ENCODE measurements at regions not wholly inside any gene's neighbourhood (a gene's known extent, or its start where the extent isn't known, plus 50 kb on each side); places are given as distances from the start of the nearest gene placed in this dataset.
"Not testable (repeated sequence)": the region's sequence is repeated elsewhere in the genome, so short reads cannot be mapped to it uniquely, and the experiment has no call there.

DNA sequence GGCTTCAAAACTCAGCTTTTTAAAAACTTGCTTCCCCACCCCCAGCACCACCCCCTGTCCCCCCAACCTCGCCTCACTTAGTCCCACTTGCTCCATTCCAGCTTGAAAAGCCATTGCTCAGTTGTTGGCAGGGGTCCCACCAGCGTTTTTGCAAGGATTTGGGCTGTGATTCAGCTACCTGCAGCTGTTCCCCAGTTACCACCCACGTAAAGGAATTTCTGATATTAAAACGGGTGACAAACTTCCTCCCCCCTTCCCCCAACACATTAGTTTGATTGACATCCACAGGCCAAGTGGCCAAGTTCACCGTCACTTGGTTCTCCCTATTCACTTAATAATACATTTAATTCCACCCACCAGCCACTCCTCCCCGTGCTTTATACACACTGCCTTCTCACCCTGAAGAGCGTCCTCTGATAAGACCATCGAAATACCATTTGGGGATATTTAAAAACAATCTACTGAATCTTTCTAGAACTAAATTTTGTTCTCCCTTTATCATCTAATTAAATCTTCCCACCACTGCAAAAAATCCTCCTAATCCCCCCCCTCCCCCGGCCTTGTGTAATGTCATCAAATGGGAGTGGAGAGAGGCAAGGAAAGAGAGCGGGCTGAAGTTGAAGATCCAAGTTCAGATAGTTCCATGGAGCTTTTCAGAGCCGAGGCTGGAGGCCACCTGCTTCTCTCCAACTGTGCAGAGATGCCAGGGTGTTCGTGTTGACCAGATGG, 55.1 kb downstream of the SOX9 start:
- DNase-seq (ENCODE audit: low spot score): no peak

GRCh38 chr17:72176516-72176851, 55.7 kb downstream of the SOX9 start:
- no peak for DNase-seq (ENCODE audit: low spot score)

GRCh38 chr17:72176951-72177660, 56.3 kb downstream of the SOX9 start:
- DNase-seq (ENCODE audit: low spot score): no peak

- DNase-seq (ENCODE audit: low spot score): no peak
These were observed 56.9 kb downstream of the SOX9 start for GRCh38 chr17:72177738-72178137.

GRCh38 chr17:72182371-72182873, 61.6 kb downstream of the SOX9 start:
- DNase-seq (ENCODE audit: low spot score): no peak

GRCh38 chr17:72183194-72183685, 62.4 kb downstream of the SOX9 start:
- no peak for DNase-seq (ENCODE audit: low spot score)

- no peak for DNase-seq (ENCODE audit: low spot score)
These were observed 64.0 kb downstream of the SOX9 start for GRCh38 chr17:72184805-72185204.

DNA sequence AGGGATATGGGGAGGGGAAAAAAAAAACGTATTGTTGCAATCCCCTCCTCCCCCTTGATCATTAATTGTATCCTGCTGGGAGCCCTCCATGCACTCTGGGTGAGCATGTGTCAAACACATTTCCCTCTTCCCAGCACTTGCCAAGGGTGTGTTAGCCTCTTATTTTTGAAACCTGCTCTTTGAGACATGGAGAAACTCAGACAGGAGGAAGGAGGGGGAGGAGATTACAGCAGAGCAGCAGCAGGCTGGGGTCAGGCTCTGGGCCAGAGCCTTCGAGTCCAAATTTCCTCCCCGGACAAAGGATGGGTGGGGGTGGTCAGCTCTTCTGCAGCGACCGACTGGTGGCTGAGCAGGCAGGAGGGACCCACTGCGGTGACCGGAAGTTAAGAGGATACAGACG, 64.7 kb downstream of the SOX9 start:
- no peak for DNase-seq (ENCODE audit: low spot score)

DNA sequence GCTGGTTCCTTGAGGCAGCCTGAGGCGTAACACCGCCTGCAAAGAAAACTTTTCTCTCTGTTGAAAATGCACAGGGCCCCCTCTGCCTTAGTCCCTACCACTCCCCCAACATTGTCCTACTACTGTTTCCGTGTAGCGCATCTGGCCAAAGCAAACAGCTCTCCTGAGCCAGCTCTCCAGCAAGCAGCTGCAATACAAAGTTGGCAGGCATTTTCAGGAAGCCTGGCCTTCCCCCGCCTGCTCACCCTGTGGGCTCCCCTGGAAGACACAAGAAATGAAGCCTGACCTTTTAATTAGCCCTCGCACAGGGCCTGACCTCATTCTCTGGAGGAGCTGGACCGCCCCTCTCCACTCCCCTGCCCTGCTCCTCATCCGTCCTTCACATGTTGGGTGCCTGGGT, 66.7 kb downstream of the SOX9 start:
- no peak for DNase-seq (ENCODE audit: low spot score)

- DNase-seq (ENCODE audit: low spot score): no peak
These were observed 68.0 kb downstream of the SOX9 start for GRCh38 chr17:72188801-72189200.

GRCh38 chr17:72189768-72190593, 69.2 kb downstream of the SOX9 start:
- no peak for DNase-seq (ENCODE audit: low spot score)

DNA sequence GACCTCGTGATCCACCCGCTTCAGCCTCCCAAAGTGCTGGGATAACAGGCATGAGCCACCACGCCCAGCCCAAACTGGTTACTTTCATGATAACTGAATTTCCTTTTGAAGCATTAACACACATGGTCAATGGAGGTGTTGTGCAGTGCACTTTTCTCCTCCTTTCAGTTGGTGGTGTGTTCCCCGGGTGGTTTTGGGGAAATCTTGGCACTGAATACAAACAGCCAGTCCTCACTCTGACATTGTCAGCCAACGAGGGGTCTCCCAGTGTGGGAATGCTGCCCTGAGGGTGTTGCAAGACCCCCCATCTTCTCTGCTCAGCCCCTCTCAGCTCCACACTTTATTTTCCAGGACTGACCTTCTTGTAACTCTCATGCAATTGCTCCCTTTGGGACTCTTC, 70.5 kb downstream of the SOX9 start:
- no peak for DNase-seq (ENCODE audit: low spot score)

GRCh38 chr17:72191921-72192799, 71.3 kb downstream of the SOX9 start:
- DNase-seq (ENCODE audit: low spot score): no peak

DNA sequence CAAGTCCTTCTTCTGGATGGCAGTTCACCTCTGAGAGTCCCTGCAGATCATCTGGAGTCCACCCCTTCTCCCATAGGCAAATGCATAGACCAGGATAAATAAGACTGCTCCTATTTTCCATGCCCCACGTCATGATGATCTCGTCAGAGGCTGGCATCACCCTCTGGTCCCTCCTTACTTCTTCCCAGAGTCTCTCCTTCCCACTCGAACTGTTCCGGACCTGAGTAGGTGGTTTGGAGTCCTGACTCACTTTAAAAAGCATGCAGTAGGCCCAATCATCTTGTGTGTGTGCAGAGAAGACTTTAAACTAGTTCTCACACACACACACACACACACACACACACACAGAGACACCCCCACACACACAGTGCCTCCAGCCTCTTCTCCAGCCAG, 72.0 kb downstream of the SOX9 start:
- DNase-seq (ENCODE audit: low spot score): no peak

GRCh38 chr17:72193391-72194106, 72.7 kb downstream of the SOX9 start:
- no peak for DNase-seq (ENCODE audit: low spot score)

- DNase-seq (ENCODE audit: low spot score): not testable (repeated sequence)
These were observed 73.3 kb downstream of the SOX9 start for GRCh38 chr17:72194107-72194440.

DNA sequence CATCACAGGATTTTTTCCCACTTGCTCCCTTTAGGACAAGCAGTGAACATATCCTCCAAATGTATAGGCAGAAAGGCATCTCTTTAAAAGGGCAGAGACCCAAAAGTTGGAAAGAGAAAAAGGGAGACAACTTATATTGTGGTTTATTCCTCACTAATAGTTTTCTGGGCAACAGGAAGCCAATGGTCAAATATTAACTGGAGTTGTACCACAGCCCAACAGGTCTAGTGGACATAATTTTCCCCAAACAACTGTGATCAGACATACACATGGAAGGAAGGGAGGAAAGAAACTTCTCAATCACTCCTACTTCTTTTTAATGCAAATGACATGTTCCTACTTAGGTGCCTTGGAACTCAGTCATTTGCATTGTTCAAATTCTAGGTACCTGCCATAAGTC, 78.4 kb downstream of the SOX9 start:
- no peak for DNase-seq (ENCODE audit: low spot score)

DNA sequence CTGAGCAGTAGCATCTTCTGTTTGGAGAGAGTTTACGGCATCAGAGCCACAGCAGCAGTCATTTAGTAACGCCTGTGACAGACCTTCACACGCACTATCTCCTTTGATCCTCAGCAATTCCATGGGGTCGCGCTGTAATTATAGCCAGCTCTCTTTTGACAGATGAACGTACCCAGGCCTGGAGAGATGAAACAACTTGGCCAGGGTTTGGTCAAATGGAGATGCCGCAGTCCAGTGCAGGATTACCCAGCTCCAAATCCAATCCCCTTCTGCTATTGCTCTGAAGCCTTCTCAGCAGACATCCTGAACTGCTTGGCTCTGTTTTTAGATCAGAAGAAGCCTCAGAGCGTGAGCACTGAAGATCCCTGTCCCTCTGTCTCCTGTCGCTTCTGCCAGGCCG, 83.9 kb downstream of the SOX9 start:
- no peak for DNase-seq (ENCODE audit: low spot score)

DNA sequence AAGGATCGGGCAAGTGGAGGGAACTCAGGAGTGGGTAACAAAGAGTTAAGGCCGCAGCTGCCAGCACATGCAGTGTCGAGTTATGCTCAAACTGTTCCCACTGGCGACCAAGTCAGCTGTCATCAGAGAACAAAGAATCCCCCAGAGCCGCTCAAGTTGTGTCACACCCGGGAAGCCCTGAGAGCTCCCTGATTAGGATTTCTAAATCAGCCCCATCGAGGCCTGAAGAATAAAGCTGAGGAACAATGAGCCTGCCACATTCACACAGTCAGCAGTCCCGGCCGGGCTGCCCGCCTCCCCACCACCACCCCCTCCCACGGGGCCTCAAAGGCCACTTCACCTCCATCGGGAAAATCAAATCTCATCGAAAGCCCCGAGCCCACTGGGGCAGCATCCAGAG, 84.5 kb downstream of the SOX9 start:
- no peak for DNase-seq (ENCODE audit: low spot score)

DNA sequence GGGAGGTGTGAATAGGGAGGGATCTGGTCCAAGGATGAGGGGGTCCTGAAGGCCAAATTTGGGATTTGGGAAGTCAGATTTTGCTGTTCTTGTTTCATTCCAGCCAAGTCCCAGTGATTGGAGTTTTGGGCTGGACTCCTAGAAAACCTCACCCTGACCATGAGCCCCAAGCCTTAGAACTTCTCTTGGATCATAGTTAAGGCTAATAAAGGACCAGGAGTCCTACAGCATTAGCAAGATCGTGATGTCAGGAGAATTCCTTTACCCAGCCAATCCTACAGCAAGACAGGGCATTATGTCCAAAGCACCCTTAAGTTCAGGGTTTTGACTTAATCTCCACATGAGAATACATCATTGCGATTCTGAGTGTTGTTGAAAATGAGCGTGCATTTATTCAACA, 85.0 kb downstream of the SOX9 start:
- no peak for DNase-seq (ENCODE audit: low spot score)

DNA sequence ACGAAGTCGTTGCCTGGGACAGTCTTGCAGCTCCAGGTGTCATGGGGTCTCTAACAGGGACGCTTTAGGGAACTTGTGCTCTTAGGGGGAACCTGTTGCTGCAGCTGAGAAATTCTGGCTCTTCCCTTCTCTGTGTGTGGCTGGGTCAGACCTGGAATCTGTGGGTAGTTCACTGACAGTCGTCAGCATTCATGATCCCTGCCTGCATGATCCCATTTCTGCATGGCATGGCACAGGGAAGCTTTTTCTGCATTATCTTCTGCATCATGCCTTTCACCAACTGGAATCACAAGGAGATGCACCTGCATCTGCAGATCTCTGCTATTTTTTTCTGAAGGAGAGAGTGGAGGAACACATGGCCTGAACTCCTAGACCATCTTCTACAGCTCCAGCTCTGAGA, 85.6 kb downstream of the SOX9 start:
- no peak for DNase-seq (ENCODE audit: low spot score)

Measured in activated CD4-positive, alpha-beta T cell treated with anti-CD3 and anti-CD28 coated beads, Interleukin-2, Interleukin-4, amounts not matched to agents 100 ng/mL and 50 ng/mL, durations not matched to agents 16 hours and 8 hours (primary cell).